ENCODE measurements at regions not wholly inside any gene's neighbourhood (a gene's known extent, or its start where the extent isn't known, plus 50 kb on each side); places are given as distances from the start of the nearest gene placed in this dataset.

DNA sequence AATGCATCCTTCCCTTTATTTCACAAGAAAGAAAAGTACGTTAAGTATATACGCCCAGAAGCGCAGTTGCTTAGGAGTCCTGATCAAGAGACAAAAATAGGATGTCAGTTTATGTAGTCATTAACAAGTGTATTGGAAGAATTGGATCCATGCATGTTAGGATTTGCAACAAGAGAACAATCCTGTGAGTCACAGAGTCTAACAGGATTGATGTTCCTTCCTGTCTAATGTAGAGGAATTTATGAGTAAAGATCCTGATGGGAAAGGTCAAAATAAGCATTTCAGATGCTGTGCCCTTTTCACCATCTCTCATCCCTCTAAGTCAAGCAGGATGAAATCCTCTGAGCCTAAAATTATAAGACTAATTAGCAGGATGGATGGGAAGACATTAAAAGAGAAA is 406.0 kb upstream of the GRIA1 start:
- no peak for DNase-seq (ENCODE audit: low read depth)
- no peaks in the 10 kb centered on the region for H3K27me3 ChIP-seq (ENCODE audit: control insufficient read depth, insufficient read depth, low read length)
- no peak overlapping the region for H3K4me3 ChIP-seq (ENCODE audit: low read depth, low read length)

GRCh38 chr5:153086486-153086885 is 404.0 kb upstream of the GRIA1 start:
- H3K4me3 ChIP-seq (ENCODE audit: low read depth, low read length) = no peak overlapping the region
- H3K27me3 ChIP-seq (ENCODE audit: control insufficient read depth, insufficient read depth, low read length) = no peaks in the 10 kb centered on the region
- DNase-seq (ENCODE audit: low read depth) = no peak
- no peak for TF ChIP-seq CTCF (IDR thresholded peaks at IDR 0.05; ENCODE audit: insufficient read depth, low read length, poor library complexity, severe bottlenecking)
- no peaks in the 10 kb centered on the region for H3K36me3 ChIP-seq (ENCODE audit: control insufficient read depth, insufficient read depth, low read length)

More for the DNA sequence above, 406.0 kb upstream of the GRIA1 start:
- no peaks in the 10 kb centered on the region for H3K36me3 ChIP-seq (ENCODE audit: control insufficient read depth, insufficient read depth, low read length)
- TF ChIP-seq CTCF (IDR thresholded peaks at IDR 0.05; ENCODE audit: insufficient read depth, low read length, poor library complexity, severe bottlenecking) = no peak

GRCh38 chr5:153088538-153088937 is 401.9 kb upstream of the GRIA1 start:
- no peak for DNase-seq (ENCODE audit: low read depth)
- no peaks in the 10 kb centered on the region for H3K36me3 ChIP-seq (ENCODE audit: control insufficient read depth, insufficient read depth, low read length)
- TF ChIP-seq CTCF (IDR thresholded peaks at IDR 0.05; ENCODE audit: insufficient read depth, low read length, poor library complexity, severe bottlenecking) = no peak
- no peak overlapping the region for H3K4me3 ChIP-seq (ENCODE audit: low read depth, low read length)
- H3K27me3 ChIP-seq (ENCODE audit: control insufficient read depth, insufficient read depth, low read length) = no peaks in the 10 kb centered on the region

GRCh38 chr5:153094333-153094732 is 396.1 kb upstream of the GRIA1 start:
- no peaks in the 10 kb centered on the region for H3K36me3 ChIP-seq (ENCODE audit: control insufficient read depth, insufficient read depth, low read length)
- DNase-seq (ENCODE audit: low read depth) = no peak
- H3K27me3 ChIP-seq (ENCODE audit: control insufficient read depth, insufficient read depth, low read length) = no peaks in the 10 kb centered on the region
- no peak for TF ChIP-seq CTCF (IDR thresholded peaks at IDR 0.05; ENCODE audit: insufficient read depth, low read length, poor library complexity, severe bottlenecking)
- H3K4me3 ChIP-seq (ENCODE audit: low read depth, low read length) = no peak overlapping the region

GRCh38 chr5:153096381-153096780 is 394.1 kb upstream of the GRIA1 start:
- Histone ChIP-seq H3K36me3 (ENCODE audit: control insufficient read depth, insufficient read depth, low read length) (no peaks in the 10 kb centered on the region), H3K27me3 (ENCODE audit: control insufficient read depth, insufficient read depth, low read length) (no peaks in the 10 kb centered on the region), H3K4me3 (ENCODE audit: low read depth, low read length) (no peak overlapping the region)
- DNase-seq (ENCODE audit: low read depth) = no peak
- no peak for TF ChIP-seq CTCF (IDR thresholded peaks at IDR 0.05; ENCODE audit: insufficient read depth, low read length, poor library complexity, severe bottlenecking)

- no peak for DNase-seq (ENCODE audit: low read depth)
- no peak for TF ChIP-seq CTCF (IDR thresholded peaks at IDR 0.05; ENCODE audit: insufficient read depth, low read length, poor library complexity, severe bottlenecking)
- no peak overlapping the region for H3K4me3 ChIP-seq (ENCODE audit: low read depth, low read length)
- H3K36me3 ChIP-seq (ENCODE audit: control insufficient read depth, insufficient read depth, low read length) = no peaks in the 10 kb centered on the region
- no peaks in the 10 kb centered on the region for H3K27me3 ChIP-seq (ENCODE audit: control insufficient read depth, insufficient read depth, low read length)
Observed at GRCh38 chr5:153099328-153099727, 391.1 kb upstream of the GRIA1 start.

Measured in kidney epithelial cell (primary cell).